DND-41 (cell line): ENCODE measurements at regions not wholly inside any gene's neighbourhood (a gene's known extent, or its start where the extent isn't known, plus 50 kb on each side); places are given as distances from the start of the nearest gene placed in this dataset.

ENCODE experiments used
- ATAC-seq: fragments of 200-7000 bp; cut with Tn5 transposase; 3 replicates; pipeline ENCODE4 v1.9.1; 2021; ENCODE audit warnings: low read depth; ENCODE audit not compliant: insufficient read depth
- DNase-seq: peaks from one replicate; pipeline ENCODE4 v3.0.0-alpha.2; 2020
- H2AFZ ChIP-seq: 2 replicates; pipeline ENCODE4 v1.6.0; 2012; ENCODE audit warnings: low read depth, low read length
- H3K27ac ChIP-seq: 2 replicates; pipeline ENCODE4 v1.5.1; 2012; ENCODE audit warnings: low read length, inconsistent platforms
- H3K27me3 ChIP-seq: fragments of 200-600 bp; sonication (generic); 2 replicates; pipeline ENCODE4 v1.6.0; 2012; ENCODE audit warnings: low read length, mild to moderate bottlenecking, inconsistent platforms; ENCODE audit not compliant: insufficient read depth, poor library complexity
- H3K36me3 ChIP-seq: 2 replicates; pipeline ENCODE4 v1.5.1; 2012; ENCODE audit warnings: low read length, inconsistent platforms; ENCODE audit not compliant: insufficient read depth
- H3K4me1 ChIP-seq: 2 replicates; pipeline ENCODE4 v1.5.1; 2012; ENCODE audit warnings: mild to moderate bottlenecking, low read length; ENCODE audit not compliant: insufficient read depth
- H3K4me2 ChIP-seq: 2 replicates; pipeline ENCODE4 v1.6.0; 2012; ENCODE audit warnings: mild to moderate bottlenecking, moderate library complexity, low read length, inconsistent platforms; ENCODE audit not compliant: insufficient read depth
- H3K4me3 ChIP-seq, 2 experiments: fragments of 200-600 bp in 1 of 2; shearing (Covaris generic) in 1 of 2; 2 replicates each; pipeline ENCODE4 v1.5.1; 2012 to 2016; ENCODE audit warnings: inconsistent platforms in 2 of 2, low read length in 2 of 2, mild to moderate bottlenecking in 2 of 2, low read depth in 1 of 2, moderate library complexity in 1 of 2
- H3K79me2 ChIP-seq: 2 replicates; pipeline ENCODE4 v1.6.0; 2012; ENCODE audit warnings: low read length, inconsistent platforms; ENCODE audit not compliant: insufficient read depth
- H3K9ac ChIP-seq: 2 replicates; pipeline ENCODE4 v1.6.0; 2012; ENCODE audit warnings: low read depth, mild to moderate bottlenecking, inconsistent platforms, low read length, moderate library complexity
- H3K9me3 ChIP-seq: 2 replicates; pipeline ENCODE4 v1.5.1; 2012; ENCODE audit warnings: low read length, moderate library complexity, mild to moderate bottlenecking, inconsistent platforms; ENCODE audit not compliant: insufficient read depth, severe bottlenecking
- H4K20me1 ChIP-seq: 2 replicates; pipeline ENCODE4 v1.6.0; 2012; ENCODE audit warnings: low read length; ENCODE audit not compliant: insufficient read depth
- EZH2 ChIP-seq: IDR thresholded peaks from 3 replicates; pipeline ENCODE4 v1.6.1; 2012; ENCODE audit warnings: borderline replicate concordance, low read depth, mild to moderate bottlenecking, moderate library complexity, low read length, inconsistent platforms; ENCODE audit not compliant: severe bottlenecking
- TF ChIP-seq, protein P1 (sequence below): IDR thresholded peaks from 2 replicates; pipeline ENCODE4 v1.5.1; 2012; ENCODE audit warnings: borderline replicate concordance, low read length, moderate library complexity, mild to moderate bottlenecking; ENCODE audit not compliant: poor library complexity, severe bottlenecking; ENCODE audit errors: extremely low read depth

DNA sequence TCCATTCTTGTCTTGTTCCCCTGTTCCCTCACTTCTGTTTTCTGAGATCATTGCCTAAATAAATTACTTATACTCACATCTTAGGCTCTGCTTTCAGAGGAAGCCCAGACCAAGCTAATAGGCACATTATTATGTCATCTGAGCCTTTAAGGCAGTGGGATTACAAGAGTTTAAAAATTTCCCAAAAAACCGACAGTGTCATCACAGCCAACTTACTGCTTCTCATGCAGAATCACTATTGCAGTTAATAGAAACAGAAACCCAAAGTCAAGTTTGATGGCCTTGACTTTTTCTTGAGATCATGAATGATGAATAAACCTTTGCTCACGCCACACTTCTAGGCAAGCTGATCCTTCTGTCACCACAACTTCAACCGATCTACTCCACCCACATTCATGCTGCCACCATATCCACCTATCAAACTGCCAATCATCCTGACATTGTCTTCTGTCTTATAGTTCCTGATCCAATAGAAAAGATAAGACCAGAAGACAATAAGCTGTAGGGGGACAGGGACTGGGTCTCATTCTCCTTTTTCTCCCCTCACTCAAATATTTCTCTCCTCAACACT lies 142.7 kb upstream of the CREB1 start:
- DNase-seq (no peak), ATAC-seq (no peak)
- H3K27ac ChIP-seq = no peak overlapping the region
- H3K9me3 ChIP-seq = no peaks in the 10 kb centered on the region
- H3K4me1 ChIP-seq = no peaks in the 10 kb centered on the region
- H3K79me2 ChIP-seq = no peaks in the 10 kb centered on the region
- no peaks in the 10 kb centered on the region for H3K27me3 ChIP-seq
- H4K20me1 ChIP-seq = no peaks in the 10 kb centered on the region; the same call in 1 of the 2 replicates
- no peak overlapping the region for H3K4me2 ChIP-seq
- TF ChIP-seq, protein P1, sequence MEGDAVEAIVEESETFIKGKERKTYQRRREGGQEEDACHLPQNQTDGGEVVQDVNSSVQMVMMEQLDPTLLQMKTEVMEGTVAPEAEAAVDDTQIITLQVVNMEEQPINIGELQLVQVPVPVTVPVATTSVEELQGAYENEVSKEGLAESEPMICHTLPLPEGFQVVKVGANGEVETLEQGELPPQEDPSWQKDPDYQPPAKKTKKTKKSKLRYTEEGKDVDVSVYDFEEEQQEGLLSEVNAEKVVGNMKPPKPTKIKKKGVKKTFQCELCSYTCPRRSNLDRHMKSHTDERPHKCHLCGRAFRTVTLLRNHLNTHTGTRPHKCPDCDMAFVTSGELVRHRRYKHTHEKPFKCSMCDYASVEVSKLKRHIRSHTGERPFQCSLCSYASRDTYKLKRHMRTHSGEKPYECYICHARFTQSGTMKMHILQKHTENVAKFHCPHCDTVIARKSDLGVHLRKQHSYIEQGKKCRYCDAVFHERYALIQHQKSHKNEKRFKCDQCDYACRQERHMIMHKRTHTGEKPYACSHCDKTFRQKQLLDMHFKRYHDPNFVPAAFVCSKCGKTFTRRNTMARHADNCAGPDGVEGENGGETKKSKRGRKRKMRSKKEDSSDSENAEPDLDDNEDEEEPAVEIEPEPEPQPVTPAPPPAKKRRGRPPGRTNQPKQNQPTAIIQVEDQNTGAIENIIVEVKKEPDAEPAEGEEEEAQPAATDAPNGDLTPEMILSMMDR = no peak
- no peak for TF ChIP-seq EZH2
- no peak overlapping the region for H2AFZ ChIP-seq
- H3K36me3 ChIP-seq = no peaks in the 10 kb centered on the region
- no peak overlapping the region for H3K9ac ChIP-seq
- H3K4me3 ChIP-seq = no peak overlapping the region

DNA sequence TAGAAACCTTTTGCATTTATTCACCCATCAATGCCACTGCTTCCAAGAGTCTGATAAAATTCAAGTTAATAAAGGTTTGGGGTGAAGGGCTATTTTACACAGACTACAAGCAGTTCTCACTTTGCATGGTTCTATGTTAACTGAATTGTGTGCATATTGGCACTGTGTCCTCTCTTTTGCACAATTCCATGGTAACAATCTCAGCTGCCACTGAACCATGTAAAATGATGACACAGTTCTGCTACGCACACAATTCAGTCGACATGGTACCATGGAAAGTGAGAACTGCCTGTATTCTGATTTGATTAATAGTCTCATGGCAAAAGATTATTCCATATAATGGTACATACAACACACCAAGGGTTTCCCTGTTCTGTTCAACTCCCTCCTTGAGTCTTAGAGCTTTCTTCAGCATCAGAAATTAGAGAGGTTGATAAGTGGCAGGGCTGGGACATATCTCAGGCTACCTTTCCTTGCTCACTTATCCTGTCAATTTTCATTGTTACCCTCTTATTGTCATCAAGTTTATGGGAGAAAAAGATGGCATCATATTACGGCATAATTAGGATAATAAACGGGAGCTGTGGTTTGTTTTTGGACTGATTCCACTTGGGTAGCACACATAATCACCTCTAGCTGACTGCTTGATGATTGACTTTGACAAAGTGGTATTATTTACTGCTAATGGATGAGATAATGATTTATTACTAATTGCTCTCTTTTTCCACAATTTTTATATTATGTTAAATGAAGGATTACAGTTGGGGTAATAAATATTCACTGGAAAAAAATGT lies 139.3 kb upstream of the CREB1 start:
- H3K9me3 ChIP-seq = no peaks in the 10 kb centered on the region
- H2AFZ ChIP-seq = no peak overlapping the region
- H3K27me3 ChIP-seq = no peaks in the 10 kb centered on the region
- H3K27ac ChIP-seq = no peak overlapping the region
- no peak overlapping the region for H3K4me3 ChIP-seq
- H3K36me3 ChIP-seq = no peaks in the 10 kb centered on the region
- H3K4me1 ChIP-seq = no peaks in the 10 kb centered on the region
- DNase-seq (no peak), ATAC-seq (no peak)
- TF ChIP-seq EZH2 = no peak
- TF ChIP-seq, protein P1 = no peak
- no peak overlapping the region for H3K9ac ChIP-seq
- H4K20me1 ChIP-seq = no peaks in the 10 kb centered on the region; the same call in 1 of the 2 replicates
- H3K4me2 ChIP-seq = no peak overlapping the region
- H3K79me2 ChIP-seq = no peaks in the 10 kb centered on the region

DNA sequence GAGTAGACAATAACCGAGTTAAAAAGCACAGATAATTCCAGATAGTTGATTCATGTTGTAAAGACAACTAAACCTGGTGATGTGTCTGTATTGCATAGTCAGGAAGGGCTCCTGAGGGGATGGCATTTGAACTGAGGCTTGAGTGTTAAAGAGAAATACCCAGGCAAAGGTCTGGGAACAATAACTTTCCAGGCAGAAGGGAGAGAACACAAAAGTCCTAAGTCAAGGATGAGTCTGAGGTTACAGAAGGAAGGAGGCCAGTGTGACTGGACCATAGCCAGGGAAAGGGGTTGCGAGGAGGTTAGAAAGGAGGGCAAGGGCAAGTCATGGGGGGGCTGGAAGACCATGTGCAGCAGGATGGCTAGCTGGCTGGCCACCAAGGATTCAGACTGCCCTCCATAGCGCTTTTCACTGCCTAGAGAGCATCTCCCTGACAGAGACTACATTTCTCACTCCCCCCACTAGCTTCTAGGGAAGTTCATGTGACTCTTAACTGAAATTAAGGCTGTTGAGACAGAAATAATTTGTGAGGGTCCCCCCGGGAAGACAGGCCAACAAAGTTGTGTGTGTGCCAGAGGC lies 135.5 kb upstream of the CREB1 start:
- Histone ChIP-seq H3K9ac (no peak overlapping the region), H2AFZ (no peak overlapping the region), H3K36me3 (no peaks in the 10 kb centered on the region), H3K27ac (no peak overlapping the region), H3K79me2 (no peaks in the 10 kb centered on the region), H3K4me2 (no peak overlapping the region), H3K4me3 (no peak overlapping the region), H3K4me1 (no peaks in the 10 kb centered on the region), H4K20me1 (no peaks in the 10 kb centered on the region; the same call in 1 of the 2 replicates), H3K9me3 (no peaks in the 10 kb centered on the region), H3K27me3 (no peaks in the 10 kb centered on the region)
- no peak for ATAC-seq
- no peak for TF ChIP-seq EZH2
- TF ChIP-seq, protein P1 = no peak
- DNase-seq = no peak
